GM23248 (cell line): ENCODE measurements at regions not wholly inside any gene's neighbourhood (a gene's known extent, or its start where the extent isn't known, plus 50 kb on each side); places are given as distances from the start of the nearest gene placed in this dataset.

Experiments used
- EZH2 ChIP-seq: fragments of 200-600 bp; sonication (generic); IDR thresholded peaks from 2 replicates; pipeline ENCODE4 v1.6.1; 2018; ENCODE audit warnings: antibody characterized with exemption, mild to moderate bottlenecking; ENCODE audit not compliant: insufficient read depth, poor library complexity, severe bottlenecking
- EZH2phosphoT487 ChIP-seq: fragments of 200-600 bp; sonication (generic); IDR thresholded peaks from 2 replicates; pipeline ENCODE4 v1.6.1; 2018; ENCODE audit warnings: antibody characterized with exemption, moderate library complexity, mild to moderate bottlenecking, low read depth; ENCODE audit not compliant: insufficient read depth

DNA sequence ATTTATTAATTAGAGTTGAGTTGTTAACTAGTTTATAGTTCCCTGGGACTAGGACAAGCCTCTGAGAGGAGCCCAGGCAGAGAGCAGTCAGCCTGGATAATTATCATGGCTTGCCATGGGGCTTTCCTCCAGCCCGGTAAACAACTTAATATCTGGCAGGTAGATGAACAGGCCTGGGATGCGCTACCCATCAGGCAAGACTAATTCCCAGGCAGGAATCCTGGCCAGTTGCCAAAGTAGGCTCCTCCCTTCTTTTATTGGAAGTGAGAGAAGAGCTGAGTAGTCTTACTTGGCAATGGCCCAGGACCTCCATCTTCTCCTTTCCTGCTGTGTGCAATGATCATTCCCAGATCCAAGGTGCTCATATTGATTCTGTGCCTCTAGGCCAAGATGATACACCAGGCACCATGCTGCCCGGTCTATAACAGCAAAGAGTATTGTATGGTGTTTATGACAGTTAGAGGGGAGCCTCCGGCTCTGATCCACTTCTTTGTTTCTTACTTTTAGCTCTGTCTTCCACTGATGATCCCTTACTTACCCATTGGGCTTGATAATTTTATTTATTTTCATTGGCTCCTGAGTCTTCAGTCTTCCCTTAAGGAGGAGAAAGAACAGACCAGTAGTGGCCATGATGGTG is 408.7 kb downstream of the REEP3 start:
- TF ChIP-seq EZH2 (no peak), EZH2phosphoT487 (no peak)
